Upper lobe of left lung (tissue), 4 donors: ENCODE measurements at regions not wholly inside any gene's neighbourhood (a gene's known extent, or its start where the extent isn't known, plus 50 kb on each side); places are given as distances from the start of the nearest gene placed in this dataset.

ENCODE experiments used
- CTCF ChIP-seq, 6 experiments: fragments of 450-650 bp in 4 of 6; fragments of 200-600 bp in 2 of 6; sonication (generic) in 2 of 6; IDR thresholded peaks; one replicate each; pipeline ENCODE4 v1.5.1; 2016 to 2019; ENCODE audit warnings: antibody characterized with exemption in 6 of 6
- EP300 ChIP-seq, 4 donors: sonication (generic); formaldehyde crosslinking; IDR thresholded peaks; one replicate each; pipeline ENCODE4 v1.5.1; 2017; ENCODE audit warnings: antibody characterized with exemption in 4 of 4, control low read depth in 2 of 4
- POLR2A ChIP-seq, 4 donors: fragments of 450-650 bp; IDR thresholded peaks; one replicate each; pipeline ENCODE4 v1.5.1; 2016 to 2017; ENCODE audit warnings: antibody characterized with exemption in 4 of 4, mild to moderate bottlenecking in 2 of 4
- POLR2AphosphoS5 ChIP-seq, 2 donors: sonication (generic); formaldehyde crosslinking; IDR thresholded peaks; one replicate each; pipeline ENCODE4 v1.5.1; 2017; ENCODE audit warnings: antibody characterized with exemption in 2 of 2

DNA sequence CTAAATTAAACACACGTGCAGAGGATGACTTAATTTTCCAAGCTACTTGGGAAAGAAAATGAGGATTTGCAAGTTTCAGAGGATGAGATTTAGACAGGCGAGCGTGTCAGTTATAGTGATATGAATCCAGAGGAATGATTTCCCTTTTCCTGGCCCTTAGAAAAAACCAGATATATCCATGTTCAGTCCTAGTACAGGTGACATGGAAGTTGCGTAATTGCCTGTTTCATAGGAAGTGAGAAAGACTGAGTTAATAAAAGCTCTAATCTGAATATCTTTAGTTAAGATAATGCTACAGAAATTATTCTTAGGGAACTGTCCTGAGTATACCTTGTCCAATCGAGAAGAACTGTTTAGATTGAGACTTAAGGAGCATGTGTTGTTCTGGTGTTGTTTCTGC lies 490.5 kb downstream of the ZNF385D start:
- TF ChIP-seq CTCF (IDR thresholded peaks at IDR 0.05) (no peak), EP300 (IDR thresholded peaks at IDR 0.05) (no peak), POLR2AphosphoS5 (IDR thresholded peaks at IDR 0.05) (no peak), POLR2A (IDR thresholded peaks at IDR 0.05) (no peak)
